NCI-H1092 treated with DMSO at 0.1 percent for 48 hours (cell line): ENCODE measurements at regions not wholly inside any gene's neighbourhood (a gene's known extent, or its start where the extent isn't known, plus 50 kb on each side); places are given as distances from the start of the nearest gene placed in this dataset.
"Not testable (repeated sequence)": the region's sequence is repeated elsewhere in the genome, so short reads cannot be mapped to it uniquely, and the experiment has no call there.

Experiments
- DNase-seq: peaks from one replicate; lab custom pipeline; 2025; lab: John Stamatoyannopoulos, UW

GRCh38 chr17:62197156-62197555, 132.1 kb upstream of the MED13 start:
- DNase-seq: not testable (repeated sequence)

GRCh38 chr17:62196587-62196986, 131.5 kb upstream of the MED13 start:
- DNase-seq: not testable (repeated sequence)

GRCh38 chr17:62194401-62194800, 129.3 kb upstream of the MED13 start:
- DNase-seq: no peak

DNA sequence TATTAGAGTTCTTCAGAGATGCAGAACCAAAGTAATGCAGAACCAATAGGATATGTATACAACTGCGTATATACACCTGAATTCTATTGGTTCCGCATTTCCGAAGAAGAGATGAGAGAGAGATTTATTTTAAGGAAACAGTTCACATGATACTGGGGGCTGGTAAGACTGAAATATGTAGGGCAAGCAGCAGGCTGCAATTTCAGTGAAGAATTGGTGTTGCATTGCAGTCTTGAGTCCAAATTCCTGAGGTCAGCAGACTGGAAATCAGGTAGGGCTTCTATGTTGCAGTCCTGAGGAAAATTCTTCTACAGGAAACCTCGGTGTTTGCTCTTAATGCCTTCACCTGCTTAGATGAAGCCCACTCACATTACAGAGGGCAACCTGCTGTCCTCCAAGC, 128.2 kb upstream of the MED13 start:
- DNase-seq: no peak

DNA sequence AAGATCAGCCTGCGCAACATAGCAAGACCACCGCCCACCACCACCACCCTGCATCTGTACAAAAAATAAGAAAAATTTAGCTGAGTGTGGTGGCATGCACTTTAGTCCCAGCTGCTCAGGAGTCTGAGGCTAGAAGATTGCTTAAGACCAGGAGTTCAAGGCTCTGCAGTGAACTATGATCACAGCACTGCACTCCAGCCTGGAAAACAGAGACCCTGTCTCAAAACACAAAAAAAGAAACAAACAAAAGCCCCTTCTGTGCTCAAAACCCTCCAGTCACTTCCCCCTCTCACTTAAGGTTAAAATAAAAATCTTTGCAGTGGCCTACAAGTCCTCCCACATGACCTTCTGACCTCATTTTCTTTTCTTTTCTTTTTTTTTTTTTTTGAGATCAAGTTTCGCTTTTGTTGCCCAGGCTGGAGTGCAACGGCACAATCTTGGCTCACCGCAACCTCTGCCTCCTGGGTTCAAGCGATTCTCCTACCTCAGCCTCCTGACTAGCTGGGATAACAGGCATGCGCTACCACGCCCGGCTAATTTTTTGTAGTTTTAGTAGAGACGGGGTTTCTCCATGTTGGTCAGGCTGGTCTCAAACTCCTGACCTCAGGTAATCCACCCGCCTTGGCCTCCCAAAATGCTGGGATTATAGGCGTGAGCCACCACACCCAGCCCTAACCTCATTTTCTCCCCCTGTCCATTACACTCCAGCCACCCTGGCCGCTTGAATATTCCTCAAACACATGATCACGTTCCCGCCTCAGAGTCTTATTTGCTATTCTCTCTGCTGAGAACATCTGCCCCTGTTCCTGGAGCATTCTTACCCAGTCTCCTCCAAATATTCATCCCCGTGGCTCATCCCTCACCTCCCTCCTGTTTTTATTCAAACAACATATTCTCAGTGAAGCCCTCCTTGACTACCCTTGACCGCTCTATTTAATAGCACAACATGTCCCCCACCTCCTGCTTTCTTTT, 126.6 kb upstream of the MED13 start:
- no peak for DNase-seq

- DNase-seq: no peak
These were observed 124.3 kb upstream of the MED13 start for GRCh38 chr17:62189377-62189776.

- DNase-seq: no peak
These were observed 123.6 kb upstream of the MED13 start for GRCh38 chr17:62188713-62189112.

GRCh38 chr17:62187681-62188080, 122.6 kb upstream of the MED13 start:
- no peak for DNase-seq

DNA sequence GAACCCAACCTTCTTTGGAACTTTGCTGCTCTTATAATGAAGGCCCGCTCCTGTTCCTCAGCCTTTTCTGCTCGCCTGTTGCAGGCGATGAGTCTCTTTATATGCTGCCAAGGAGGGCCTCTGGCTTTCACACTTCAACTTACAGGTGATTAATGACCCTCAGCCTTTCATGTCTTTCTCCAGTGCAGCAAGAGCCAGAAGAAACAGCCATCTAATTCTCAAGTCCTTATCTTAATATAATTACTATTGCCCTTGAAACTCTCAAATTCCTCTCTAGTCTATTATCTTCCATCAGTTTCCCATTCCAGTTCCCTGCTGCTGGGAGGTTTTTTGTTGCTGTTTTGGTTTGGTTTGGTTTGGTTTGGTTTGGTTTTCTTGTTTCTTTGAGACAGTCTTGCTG, 121.8 kb upstream of the MED13 start:
- DNase-seq: no peak

DNA sequence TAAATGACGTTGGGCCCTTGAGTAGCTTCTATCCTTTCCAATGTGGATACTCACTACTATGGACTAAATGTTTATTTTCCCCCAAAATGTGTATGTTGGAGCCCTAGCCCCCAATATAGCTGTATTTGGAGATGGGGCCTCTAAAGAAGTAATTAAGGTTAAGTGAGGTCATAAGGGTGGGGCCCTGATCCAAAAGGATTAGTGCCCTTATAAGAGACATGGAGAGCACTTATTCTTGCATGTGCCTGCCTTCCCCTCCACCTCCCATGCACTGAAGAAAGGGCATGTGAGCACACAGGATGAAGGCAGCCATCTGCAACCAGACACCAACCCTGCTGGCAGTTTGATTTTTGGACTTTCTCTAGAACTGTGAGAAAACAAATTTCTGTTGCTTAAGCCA, 115.7 kb upstream of the MED13 start:
- DNase-seq: no peak

DNA sequence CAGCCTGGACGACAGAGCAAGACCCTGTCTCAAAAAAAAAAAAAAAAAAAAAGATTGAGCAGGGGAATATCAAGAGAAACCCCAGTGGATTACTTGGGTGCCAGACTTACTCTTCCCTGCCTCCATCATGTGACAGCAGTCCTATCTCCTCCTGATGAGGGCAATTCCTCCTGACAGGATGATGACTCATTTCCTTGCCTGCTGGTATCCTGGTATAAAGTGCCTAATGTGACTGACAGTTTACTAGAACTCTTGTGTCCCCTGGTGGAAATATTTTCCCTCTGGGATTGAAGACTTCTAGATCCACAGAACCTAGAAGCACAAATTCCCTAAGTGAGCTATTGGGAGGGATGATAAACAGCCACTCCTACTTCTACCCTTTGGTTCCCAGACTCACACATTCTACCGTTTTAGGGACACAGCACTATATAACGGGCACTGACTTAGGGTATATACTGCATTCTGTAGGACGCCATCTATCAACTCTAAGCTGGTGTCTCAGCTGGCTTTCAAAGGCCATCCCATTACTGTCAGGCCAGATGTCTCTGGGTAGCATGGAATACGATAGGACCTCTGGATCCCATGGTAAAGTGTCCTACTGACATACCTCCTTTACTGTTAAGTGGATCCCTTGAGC, 114.6 kb upstream of the MED13 start:
- DNase-seq: no peak

- DNase-seq: no peak
These were observed 113.5 kb upstream of the MED13 start for GRCh38 chr17:62178579-62178978.

DNA sequence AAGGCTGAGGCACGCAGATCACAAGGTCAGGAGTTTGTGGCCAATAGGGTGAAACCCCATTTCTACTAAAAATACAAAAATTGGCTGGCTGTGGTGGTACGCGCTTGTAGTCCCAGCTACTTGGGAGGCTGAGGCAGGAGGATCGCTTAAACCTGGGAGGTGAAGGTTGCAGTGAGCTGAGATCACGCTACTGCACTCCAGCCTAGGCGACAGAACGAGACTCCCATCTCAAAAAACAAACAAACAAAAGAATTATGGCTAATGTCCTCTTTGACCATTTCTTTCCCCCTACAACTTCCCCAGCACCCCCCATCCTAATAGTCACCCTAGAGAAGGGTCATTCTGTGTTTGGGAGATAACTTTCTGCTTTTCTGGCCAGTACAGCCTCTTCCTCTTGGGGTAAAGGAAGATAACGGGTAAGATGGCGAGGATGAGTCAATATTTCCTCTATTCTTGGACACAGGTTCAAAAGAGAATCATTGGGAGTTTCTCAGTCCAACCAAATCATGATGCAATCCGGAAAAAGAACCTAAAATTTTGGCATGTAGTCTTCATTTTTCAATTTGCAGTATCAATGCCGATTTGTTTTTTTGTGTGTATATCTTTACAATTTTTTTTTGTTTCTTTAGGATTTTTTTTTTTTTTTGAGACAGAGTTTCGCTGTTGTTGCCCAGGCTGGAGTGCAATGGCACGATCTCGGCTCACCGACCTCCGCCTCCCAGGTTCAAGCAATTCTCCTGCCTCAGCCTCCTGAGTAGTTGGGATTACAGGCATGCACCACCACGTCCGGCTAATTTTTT, 107.6 kb upstream of the MED13 start:
- no peak for DNase-seq

GRCh38 chr17:62167076-62167475, 102.0 kb upstream of the MED13 start:
- no peak for DNase-seq

DNA sequence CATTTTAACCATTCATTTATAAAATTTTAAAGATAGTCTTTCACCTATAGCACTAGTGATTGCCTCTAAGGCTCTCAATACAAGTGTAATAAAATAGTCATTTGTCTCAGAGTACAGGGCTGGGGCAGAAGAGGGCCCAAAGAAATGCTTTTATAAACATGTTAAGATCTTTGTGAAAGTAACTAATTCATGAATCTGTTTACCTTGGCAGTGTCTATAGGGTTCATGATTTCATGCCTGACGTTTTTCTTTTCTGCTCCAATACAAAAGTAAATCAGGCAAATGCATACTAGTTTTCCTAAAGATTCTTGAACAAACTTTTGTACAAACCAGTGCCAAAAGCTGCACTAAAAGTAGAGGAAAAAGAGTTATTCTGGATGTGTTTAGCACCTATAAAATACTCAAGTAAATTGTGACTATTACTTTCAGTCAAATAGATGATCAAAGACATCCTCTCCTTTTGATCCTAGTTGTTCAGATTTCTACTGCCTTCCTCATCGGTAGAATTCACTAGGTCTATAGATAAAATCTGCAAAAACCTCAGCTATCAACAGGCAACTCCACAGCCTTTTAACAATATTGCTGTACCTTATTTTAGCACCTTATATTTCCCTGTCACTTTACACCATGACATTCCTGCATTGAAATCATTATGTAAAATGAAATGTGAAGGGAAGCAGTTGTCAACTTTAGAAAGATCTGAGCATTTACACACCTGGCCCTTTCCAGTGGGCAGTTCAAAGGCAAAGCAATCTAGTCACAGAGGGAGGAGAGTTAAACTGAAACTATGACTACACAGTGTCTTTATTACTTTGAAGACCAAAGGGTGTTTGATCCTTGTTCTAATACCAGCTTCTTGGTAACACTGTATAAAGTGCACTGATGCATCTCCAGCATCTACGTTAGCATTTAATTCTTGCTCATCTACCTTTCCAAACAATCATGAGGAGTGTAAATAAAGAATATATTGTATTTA, 100.0 kb upstream of the MED13 start:
- DNase-seq: no peak

DNA sequence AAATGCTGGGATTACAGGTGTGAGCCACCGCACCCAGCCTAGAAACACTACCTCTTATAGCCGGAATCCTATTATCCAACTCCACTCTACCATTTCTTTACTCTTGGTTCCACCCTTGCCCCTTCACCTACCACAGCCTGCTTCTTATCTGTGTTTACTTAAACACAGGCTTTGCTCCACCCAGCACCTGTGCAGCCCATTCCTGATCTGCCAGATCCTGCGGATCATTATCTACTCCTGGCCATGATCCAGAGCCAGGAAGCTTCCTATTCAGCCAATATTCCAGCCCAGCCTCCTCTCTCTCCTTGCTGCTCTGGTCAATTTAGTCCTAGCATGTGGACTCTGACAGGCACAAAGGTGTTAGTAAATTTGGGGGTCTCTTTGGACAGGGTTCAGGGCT, 98.8 kb upstream of the MED13 start:
- no peak for DNase-seq

GRCh38 chr17:62162898-62163297, 97.8 kb upstream of the MED13 start:
- no peak for DNase-seq

- no peak for DNase-seq
These were observed 96.5 kb upstream of the MED13 start for GRCh38 chr17:62161405-62162148.

GRCh38 chr17:62160816-62161215, 95.7 kb upstream of the MED13 start:
- no peak for DNase-seq

- no peak for DNase-seq
These were observed 94.9 kb upstream of the MED13 start for GRCh38 chr17:62159994-62160393.

DNA sequence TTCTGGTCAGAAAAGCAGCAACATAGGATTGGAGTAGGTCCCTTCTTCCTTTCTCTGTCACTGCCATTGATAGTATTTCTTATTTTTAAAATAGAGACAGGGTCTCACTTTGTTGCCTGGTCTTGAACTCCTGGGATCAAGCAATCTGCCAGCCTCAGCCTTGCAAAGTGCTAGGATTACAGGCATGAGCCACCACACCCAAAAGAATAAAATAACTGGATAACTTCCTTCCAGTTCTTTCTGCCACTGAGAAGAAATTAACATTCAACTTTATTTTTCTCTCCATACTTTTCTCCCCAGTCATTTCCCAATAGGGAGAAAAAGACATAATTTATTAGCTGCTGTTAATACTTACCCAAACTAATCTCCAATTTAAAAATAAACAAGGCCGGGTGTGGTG, 91.9 kb upstream of the MED13 start:
- no peak for DNase-seq
